ENCODE measurements at regions not wholly inside any gene's neighbourhood (a gene's known extent, or its start where the extent isn't known, plus 50 kb on each side); places are given as distances from the start of the nearest gene placed in this dataset.

- POLR2A ChIA-PET: no interaction called here
- FAIRE-seq (no peak), ATAC-seq (no peak), DNase-seq (ENCODE audit: extremely low read depth in 1 of 4, low spot score in 3 of 4) (no peak)
- TF ChIP-seq ZNF263 (CRISPR knock-in tag; IDR thresholded peaks at IDR 0.05; ENCODE audit: borderline replicate concordance): no peak
- no peak for TF ChIP-seq ZNF79 (CRISPR knock-in tag; IDR thresholded peaks at IDR 0.05; ENCODE audit: low read depth)
- TF ChIP-seq ZNF224 (CRISPR knock-in tag; IDR thresholded peaks at IDR 0.05): no peak
- no peak for TF ChIP-seq NRF1 (conservative IDR thresholded peaks at IDR 0.05 in 1 of 2, IDR thresholded peaks at IDR 0.05 in 1 of 2)
- no peak for TF ChIP-seq NFYB (IDR thresholded peaks at IDR 0.05; ENCODE audit: extremely low read depth, insufficient read length)
- no peak for TF ChIP-seq NCOA2 (IDR thresholded peaks at IDR 0.05; ENCODE audit: partially characterized antibody in 2 of 2)
- TF ChIP-seq ZNF398 (CRISPR knock-in tag; IDR thresholded peaks at IDR 0.05): no peak
- no peak for TF ChIP-seq POLR2H (tag; IDR thresholded peaks at IDR 0.05; ENCODE audit: low read depth)
- TF ChIP-seq MYBL2 (IDR thresholded peaks at IDR 0.05; ENCODE audit: low read depth): no peak
- TF ChIP-seq MYBL2 (CRISPR knock-in tag; IDR thresholded peaks at IDR 0.05; ENCODE audit: borderline replicate concordance): no peak
- no peak for TF ChIP-seq XRCC3 (IDR thresholded peaks at IDR 0.05)
- TF ChIP-seq, protein P1, sequence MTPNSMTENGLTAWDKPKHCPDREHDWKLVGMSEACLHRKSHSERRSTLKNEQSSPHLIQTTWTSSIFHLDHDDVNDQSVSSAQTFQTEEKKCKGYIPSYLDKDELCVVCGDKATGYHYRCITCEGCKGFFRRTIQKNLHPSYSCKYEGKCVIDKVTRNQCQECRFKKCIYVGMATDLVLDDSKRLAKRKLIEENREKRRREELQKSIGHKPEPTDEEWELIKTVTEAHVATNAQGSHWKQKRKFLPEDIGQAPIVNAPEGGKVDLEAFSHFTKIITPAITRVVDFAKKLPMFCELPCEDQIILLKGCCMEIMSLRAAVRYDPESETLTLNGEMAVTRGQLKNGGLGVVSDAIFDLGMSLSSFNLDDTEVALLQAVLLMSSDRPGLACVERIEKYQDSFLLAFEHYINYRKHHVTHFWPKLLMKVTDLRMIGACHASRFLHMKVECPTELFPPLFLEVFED (CRISPR knock-in tag; conservative IDR thresholded peaks at IDR 0.05): no peak
- no peak for TF ChIP-seq MEF2A (IDR thresholded peaks at IDR 0.05; ENCODE audit: control insufficient read depth, low read depth, low read length)
- no peak overlapping the region for H2AFZ ChIP-seq (ENCODE audit: low read depth, low read length)
- no peak overlapping the region for H3K9ac ChIP-seq (ENCODE audit: insufficient read depth in 1 of 2, low read depth in 2 of 2, low read length in 2 of 2)
- no peaks in the 10 kb centered on the region for H3K9me1 ChIP-seq (ENCODE audit: control insufficient read depth, insufficient read depth, low read length)
- H3K36me3 ChIP-seq (ENCODE audit: control insufficient read depth, insufficient read depth, low read length): no peaks in the 10 kb centered on the region
- WGBS (ENCODE audit: insufficient coverage, low coverage, missing lambda C conversion rate): 1% methylated on average over 3 of the region's 3 CpGs
- in situ Hi-C loops (cut with MboI): no loop called here
- BruUV-seq (replicated peaks): no TSS peak
- no peak overlapping the region for H3K27ac ChIP-seq (ENCODE audit: extremely low read depth, low read depth, low read length)
- no peaks in the 10 kb centered on the region for H3K9me3 ChIP-seq (replicated peaks; ENCODE audit: control insufficient read depth, insufficient read depth, low read depth, low read length)
- H4K20me1 ChIP-seq (replicated peaks; ENCODE audit: control insufficient read depth, insufficient read depth, low read length): no peaks in the 10 kb centered on the region
- no peaks in the 10 kb centered on the region for H3K79me2 ChIP-seq (ENCODE audit: control insufficient read depth, insufficient read depth, low read length)
- H3K27me3 ChIP-seq (ENCODE audit: control insufficient read depth in 2 of 2, insufficient read depth in 2 of 2, low read length in 2 of 2): no peaks in the 10 kb centered on the region
- CTCF ChIA-PET (ENCODE audit: low intra/inter-chr PET ratio): no interaction called here
- no peaks in the 10 kb centered on the region for H3K4me1 ChIP-seq (replicated peaks in 1 of 2; ENCODE audit: control insufficient read depth in 2 of 2, insufficient read depth in 2 of 2, low read length in 2 of 2)
- no peak overlapping the region for H3K4me2 ChIP-seq (ENCODE audit: insufficient read depth, low read length)
- intact Hi-C loops (cut with micrococcal nuclease): no loop called here
- no peak overlapping the region for H3K4me3 ChIP-seq
Measured at GRCh38 chr2:39933196-39933595, 154.1 kb upstream of the THUMPD2 start.
